CD4-positive, alpha-beta T cell treated with Interferon gamma for 1 hour (primary cell): ENCODE measurements at regions not wholly inside any gene's neighbourhood (a gene's known extent, or its start where the extent isn't known, plus 50 kb on each side); places are given as distances from the start of the nearest gene placed in this dataset.
"Not testable (repeated sequence)": the region's sequence is repeated elsewhere in the genome, so short reads cannot be mapped to it uniquely, and the experiment has no call there.

Experiments used
- DNase-seq: peaks from one replicate; pipeline ENCODE4 v3.0.0-alpha.2; 2020

DNA sequence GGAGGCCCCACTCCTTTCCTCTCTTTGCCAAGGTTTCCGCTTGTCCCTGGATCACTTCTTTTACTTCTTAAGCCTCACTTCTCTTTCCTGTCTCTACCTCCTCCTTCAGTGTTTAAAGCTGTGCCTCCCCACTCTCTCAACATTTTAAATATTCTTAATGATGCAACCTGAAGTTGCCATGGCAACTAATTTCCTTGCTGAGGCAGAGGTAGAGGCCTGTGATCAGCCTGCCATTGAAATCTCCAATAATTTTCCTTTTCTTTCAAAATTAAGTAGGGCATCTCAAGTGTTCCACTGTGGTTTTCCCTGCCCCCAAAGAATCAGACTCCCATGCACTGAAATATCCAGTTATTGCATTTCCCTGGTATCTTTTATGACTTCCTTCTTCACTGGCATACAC is 108.6 kb upstream of the VRK1 start:
- DNase-seq: no peak

- DNase-seq: no peak
Observed at GRCh38 chr14:96690713-96691383, 106.3 kb upstream of the VRK1 start.

- no peak for DNase-seq
Observed at GRCh38 chr14:96693252-96693820, 103.8 kb upstream of the VRK1 start.

- DNase-seq: no peak
Observed at GRCh38 chr14:96693987-96694386, 103.2 kb upstream of the VRK1 start.

- no peak for DNase-seq
Observed at GRCh38 chr14:96698960-96699539, 98.1 kb upstream of the VRK1 start.

GRCh38 chr14:96699666-96700065 is 97.5 kb upstream of the VRK1 start:
- DNase-seq: no peak

GRCh38 chr14:96702831-96703230 is 94.4 kb upstream of the VRK1 start:
- DNase-seq: no peak

DNA sequence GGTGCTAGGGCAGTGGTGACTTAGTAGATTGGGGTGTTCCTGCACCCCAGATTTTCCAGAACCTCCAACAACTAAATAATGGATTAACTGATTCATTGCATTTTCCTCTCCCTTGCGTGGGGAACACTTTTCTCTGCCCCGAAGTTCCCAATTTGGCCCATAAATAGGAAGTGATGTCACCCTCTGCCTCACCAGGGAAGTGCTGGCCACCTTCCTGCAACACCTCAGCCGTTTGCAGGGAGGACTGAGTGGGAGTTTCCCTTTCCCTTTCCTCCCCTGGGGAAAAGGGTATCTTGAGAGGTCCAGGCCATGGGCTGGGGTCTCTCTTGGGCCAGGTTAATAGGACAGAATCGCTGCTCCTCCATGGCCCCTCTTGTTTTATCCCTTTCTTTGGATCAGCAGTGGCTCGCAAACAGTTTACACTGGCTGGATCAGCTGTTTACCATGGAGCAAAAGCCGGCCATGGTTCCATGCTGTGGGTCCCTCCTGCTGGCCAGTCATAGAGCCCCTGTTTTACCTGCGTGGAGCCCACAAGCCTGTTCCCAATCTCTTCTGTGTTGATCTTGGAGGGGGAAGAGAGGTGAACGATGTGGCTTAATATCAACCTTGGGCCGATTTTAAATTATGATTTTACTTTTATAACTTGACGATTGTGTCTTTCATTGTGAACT is 91.6 kb upstream of the VRK1 start:
- no peak for DNase-seq

- DNase-seq: no peak
Observed at GRCh38 chr14:96706893-96707292, 90.3 kb upstream of the VRK1 start.

DNA sequence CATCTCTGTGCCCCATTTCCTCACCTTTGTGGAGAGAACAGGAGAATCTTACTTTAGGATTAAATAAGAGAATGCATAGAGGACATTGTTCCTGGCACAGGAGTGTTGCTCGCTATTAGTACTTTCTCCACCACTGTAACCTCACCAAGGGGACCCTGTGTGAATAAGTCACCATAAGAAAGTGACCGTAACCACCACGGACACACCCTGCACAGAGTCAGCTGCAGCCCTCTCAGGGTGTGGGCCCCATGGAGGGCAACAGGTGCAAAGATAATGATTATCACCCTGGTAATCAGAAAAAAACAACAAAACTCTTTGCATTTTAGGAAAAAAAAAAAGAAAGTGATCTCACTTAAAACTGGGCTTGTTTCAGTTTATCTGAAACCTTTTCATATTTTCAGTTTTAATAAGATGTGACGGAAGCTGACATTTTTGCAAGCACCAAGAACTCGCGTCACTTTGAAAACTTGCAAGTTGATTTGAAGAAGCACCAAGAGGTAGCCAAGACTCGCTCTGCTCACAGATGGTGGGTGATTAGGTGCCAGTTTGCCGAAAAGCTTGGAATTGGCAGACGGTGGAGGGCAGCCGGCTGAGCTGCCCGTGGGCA is 87.0 kb upstream of the VRK1 start:
- DNase-seq: no peak

DNA sequence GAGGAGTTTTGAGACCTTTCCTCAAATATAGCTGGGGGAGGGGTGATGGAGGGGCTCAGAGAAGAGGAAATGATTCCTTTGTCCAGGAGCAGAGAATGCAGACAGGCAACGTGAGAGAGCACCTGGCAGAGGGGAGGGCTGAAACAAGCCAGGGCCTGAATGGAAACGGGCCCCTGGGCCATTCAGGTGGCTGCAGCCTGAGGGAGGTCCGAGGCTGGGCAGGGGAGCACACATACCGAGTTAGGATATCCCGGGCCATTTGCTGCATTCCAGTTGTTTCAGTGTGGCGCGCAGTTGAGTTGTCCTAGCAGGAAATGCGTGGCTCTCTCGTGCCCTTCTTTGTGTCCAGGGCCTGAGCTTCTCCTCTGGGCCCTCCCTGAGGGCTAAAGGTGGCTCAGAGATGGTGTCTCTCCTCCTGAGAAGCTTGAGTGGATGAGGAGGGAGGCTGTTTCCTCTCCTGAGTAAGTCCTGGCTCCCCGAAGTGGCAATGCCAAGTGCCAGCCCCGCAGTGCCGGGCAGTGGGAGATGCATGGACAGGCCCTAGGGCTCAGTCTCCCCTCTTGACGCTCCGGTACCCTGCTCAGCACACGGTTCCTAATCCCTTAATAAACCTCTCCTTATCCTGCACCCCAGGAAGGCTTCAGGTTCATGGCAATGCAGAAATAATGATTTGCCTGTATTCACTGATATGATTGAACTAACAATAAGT is 85.5 kb upstream of the VRK1 start:
- DNase-seq: no peak

GRCh38 chr14:96713426-96713825 is 83.8 kb upstream of the VRK1 start:
- DNase-seq: no peak

DNA sequence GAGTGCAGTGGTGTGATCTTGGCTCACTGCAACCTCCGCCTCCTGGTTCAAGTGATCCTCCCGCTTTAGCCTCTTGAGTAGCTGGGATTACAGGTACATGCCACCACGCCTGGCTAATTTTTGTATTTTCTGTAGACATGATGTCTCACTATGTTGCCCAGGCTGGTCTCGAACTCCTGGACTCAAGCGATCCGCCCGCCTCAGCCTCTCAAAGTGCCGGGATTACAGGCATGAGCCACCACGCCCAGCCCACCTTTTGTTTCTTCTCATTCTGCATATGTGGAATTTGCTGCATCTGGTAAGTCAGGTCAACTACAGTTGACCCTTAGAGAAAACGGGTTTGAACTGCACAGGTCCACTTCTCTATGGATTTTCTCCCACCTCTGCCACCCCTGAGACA is 82.6 kb upstream of the VRK1 start:
- not testable (repeated sequence) for DNase-seq

DNA sequence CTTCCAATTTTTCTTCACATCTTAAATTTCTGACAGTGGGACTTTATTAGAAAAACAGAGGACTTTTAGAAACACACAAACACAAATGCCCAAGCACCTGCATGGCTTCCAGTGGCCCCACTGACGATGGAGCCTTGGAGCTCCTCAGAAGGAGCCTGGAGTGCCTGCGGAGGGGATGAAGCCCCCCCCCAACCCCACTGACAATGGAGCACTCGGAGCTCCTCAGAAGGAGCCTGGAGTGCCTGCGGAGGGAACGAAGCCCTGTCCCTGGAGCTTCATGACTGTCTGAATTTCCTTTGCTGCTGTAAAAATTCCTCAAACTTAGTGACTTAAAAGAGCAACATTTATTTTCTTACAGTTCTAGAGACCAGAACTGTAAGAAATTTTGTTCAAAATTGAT is 80.1 kb upstream of the VRK1 start:
- no peak for DNase-seq

GRCh38 chr14:96718407-96718806 is 78.8 kb upstream of the VRK1 start:
- DNase-seq: no peak

DNA sequence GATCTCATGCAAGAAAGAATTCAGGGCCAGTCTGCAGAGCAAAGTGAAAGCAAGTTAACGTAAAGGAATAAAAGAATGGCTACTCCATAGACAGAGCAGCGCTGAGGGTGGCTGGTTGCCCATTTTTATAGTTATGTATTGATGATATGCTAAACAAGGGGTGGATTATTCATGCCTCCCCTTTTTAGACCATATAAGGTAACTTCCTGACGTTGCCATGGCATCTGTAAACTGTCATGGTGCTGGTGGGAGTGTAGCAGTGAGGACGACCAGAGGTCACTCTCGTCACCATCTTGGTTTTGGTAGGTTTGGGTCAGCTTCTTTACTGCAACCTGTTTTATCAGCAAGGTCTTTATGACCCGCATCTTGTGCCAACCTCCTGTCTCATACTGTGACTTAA is 76.5 kb upstream of the VRK1 start:
- DNase-seq: not testable (repeated sequence)

GRCh38 chr14:96722736-96723135 is 74.4 kb upstream of the VRK1 start:
- DNase-seq: no peak

GRCh38 chr14:96723946-96724345 is 73.2 kb upstream of the VRK1 start:
- DNase-seq: no peak

- DNase-seq: no peak
Observed at GRCh38 chr14:96725232-96725631, 72.0 kb upstream of the VRK1 start.

DNA sequence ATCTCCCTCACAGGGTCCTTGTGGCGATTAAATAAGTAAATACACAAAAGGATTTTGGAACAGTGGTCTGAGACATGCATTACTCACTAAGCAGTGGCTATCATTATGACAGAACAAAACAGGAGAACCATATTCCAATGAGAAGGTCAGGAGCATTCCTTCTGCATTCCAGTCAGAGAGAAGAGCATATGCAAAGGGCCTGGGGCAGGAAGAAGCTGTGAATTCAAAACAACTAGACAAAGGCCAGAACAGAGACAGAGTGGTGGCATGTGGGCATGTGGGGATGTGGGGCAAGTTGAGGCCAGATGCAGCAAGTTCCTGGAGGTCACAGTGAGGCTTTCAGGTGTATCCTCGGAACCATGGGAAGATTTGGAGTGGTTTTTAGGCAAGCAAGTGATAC is 70.1 kb upstream of the VRK1 start:
- DNase-seq: no peak

DNA sequence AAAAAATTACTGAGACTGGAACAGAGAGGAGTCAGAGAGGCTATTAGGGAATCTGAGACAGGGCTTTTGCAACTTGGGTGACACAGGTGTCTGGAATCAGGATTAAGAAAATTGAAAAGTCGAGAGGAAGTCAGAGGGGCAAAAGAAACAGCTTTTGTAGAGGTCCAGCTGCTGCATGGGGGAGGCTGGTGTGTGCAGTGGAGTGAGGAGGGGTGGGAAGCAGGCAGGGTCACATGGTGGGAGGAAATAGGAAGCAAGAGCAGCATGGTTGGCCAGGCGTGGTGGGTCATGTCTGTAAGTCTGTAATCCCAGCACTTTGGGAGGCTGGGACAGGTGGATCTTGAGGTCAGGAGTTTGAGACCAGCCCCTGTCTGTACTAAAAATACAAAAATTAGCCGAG is 69.7 kb upstream of the VRK1 start:
- DNase-seq: no peak

DNA sequence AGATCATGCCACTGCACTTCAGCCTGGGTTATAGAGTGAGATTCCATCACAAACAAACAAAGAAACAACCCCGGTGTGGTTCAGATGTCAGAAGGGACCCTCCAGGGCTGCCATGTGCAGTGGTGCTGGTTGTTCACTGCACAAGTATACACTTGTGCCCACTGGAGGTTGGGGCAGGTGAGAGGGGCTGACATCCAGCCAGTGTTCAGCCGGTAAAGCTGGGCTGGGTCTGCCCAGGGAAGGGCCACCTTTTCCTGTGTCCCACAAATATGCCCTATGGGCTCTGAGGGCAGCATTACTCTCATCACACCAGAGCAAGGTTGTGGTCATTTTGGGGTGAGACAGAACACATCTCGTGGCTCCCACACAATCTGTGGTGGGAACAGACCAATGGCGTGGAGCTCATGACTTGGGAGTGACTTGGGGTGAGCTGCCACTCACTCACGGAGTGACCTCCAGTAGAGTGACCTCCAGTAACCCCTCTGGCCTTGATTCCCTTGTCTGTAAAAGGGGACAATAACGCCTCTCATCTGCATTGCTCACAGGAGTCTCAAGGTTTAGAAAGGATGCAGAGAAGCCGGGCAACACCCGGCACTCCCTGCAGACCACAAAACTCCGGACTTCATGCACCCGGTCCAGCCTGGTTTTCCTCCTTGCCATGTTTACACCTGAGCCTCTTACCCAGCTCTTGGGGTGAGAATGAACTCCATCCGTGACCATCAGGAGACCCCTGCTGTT is 69.0 kb upstream of the VRK1 start:
- DNase-seq: no peak
